ENCODE measurements at regions not wholly inside any gene's neighbourhood (a gene's known extent, or its start where the extent isn't known, plus 50 kb on each side); places are given as distances from the start of the nearest gene placed in this dataset.

DNA sequence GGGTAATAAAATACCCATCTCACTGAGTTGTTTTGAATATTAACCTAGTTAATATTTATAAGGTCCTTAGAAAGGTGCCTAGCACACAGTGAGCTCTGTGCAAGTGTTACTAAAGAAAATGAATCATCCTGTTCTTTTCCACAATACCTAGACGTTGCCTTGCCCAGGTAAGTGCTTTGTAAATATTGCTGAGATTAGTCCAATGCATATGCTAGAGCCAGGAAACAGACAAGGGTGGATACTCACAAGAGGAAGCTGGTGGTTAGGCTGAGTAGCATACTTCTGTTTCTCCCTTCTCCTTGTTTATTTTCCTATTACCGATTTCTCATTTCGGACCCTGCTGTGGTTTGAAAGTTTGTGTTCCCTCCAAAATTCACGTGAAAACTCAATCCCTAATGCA lies 58.1 kb upstream of the BARX2 start (continued):
- TF ChIP-seq, protein P1, sequence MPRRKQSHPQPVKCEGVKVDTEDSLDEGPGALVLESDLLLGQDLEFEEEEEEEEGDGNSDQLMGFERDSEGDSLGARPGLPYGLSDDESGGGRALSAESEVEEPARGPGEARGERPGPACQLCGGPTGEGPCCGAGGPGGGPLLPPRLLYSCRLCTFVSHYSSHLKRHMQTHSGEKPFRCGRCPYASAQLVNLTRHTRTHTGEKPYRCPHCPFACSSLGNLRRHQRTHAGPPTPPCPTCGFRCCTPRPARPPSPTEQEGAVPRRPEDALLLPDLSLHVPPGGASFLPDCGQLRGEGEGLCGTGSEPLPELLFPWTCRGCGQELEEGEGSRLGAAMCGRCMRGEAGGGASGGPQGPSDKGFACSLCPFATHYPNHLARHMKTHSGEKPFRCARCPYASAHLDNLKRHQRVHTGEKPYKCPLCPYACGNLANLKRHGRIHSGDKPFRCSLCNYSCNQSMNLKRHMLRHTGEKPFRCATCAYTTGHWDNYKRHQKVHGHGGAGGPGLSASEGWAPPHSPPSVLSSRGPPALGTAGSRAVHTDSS (CRISPR knock-in tag; conservative IDR thresholded peaks at IDR 0.05): no peak
- no peak for TF ChIP-seq ZNF780A (CRISPR knock-in tag; IDR thresholded peaks at IDR 0.05)
- TF ChIP-seq, protein P2, sequence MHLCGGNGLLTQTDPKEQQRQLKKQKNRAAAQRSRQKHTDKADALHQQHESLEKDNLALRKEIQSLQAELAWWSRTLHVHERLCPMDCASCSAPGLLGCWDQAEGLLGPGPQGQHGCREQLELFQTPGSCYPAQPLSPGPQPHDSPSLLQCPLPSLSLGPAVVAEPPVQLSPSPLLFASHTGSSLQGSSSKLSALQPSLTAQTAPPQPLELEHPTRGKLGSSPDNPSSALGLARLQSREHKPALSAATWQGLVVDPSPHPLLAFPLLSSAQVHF (CRISPR knock-in tag; IDR thresholded peaks at IDR 0.05): no peak
- TF ChIP-seq ZNF337 (CRISPR knock-in tag; IDR thresholded peaks at IDR 0.05; ENCODE audit: borderline replicate concordance, low read depth): no peak
- TF ChIP-seq, protein P3, sequence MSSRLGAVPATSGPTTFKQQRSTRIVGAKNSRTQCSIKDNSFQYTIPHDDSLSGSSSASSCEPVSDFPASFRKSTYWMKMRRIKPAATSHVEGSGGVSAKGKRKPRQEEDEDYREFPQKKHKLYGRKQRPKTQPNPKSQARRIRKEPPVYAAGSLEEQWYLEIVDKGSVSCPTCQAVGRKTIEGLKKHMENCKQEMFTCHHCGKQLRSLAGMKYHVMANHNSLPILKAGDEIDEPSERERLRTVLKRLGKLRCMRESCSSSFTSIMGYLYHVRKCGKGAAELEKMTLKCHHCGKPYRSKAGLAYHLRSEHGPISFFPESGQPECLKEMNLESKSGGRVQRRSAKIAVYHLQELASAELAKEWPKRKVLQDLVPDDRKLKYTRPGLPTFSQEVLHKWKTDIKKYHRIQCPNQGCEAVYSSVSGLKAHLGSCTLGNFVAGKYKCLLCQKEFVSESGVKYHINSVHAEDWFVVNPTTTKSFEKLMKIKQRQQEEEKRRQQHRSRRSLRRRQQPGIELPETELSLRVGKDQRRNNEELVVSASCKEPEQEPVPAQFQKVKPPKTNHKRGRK (CRISPR knock-in tag; IDR thresholded peaks at IDR 0.05): no peak
- TF ChIP-seq, protein P4, sequence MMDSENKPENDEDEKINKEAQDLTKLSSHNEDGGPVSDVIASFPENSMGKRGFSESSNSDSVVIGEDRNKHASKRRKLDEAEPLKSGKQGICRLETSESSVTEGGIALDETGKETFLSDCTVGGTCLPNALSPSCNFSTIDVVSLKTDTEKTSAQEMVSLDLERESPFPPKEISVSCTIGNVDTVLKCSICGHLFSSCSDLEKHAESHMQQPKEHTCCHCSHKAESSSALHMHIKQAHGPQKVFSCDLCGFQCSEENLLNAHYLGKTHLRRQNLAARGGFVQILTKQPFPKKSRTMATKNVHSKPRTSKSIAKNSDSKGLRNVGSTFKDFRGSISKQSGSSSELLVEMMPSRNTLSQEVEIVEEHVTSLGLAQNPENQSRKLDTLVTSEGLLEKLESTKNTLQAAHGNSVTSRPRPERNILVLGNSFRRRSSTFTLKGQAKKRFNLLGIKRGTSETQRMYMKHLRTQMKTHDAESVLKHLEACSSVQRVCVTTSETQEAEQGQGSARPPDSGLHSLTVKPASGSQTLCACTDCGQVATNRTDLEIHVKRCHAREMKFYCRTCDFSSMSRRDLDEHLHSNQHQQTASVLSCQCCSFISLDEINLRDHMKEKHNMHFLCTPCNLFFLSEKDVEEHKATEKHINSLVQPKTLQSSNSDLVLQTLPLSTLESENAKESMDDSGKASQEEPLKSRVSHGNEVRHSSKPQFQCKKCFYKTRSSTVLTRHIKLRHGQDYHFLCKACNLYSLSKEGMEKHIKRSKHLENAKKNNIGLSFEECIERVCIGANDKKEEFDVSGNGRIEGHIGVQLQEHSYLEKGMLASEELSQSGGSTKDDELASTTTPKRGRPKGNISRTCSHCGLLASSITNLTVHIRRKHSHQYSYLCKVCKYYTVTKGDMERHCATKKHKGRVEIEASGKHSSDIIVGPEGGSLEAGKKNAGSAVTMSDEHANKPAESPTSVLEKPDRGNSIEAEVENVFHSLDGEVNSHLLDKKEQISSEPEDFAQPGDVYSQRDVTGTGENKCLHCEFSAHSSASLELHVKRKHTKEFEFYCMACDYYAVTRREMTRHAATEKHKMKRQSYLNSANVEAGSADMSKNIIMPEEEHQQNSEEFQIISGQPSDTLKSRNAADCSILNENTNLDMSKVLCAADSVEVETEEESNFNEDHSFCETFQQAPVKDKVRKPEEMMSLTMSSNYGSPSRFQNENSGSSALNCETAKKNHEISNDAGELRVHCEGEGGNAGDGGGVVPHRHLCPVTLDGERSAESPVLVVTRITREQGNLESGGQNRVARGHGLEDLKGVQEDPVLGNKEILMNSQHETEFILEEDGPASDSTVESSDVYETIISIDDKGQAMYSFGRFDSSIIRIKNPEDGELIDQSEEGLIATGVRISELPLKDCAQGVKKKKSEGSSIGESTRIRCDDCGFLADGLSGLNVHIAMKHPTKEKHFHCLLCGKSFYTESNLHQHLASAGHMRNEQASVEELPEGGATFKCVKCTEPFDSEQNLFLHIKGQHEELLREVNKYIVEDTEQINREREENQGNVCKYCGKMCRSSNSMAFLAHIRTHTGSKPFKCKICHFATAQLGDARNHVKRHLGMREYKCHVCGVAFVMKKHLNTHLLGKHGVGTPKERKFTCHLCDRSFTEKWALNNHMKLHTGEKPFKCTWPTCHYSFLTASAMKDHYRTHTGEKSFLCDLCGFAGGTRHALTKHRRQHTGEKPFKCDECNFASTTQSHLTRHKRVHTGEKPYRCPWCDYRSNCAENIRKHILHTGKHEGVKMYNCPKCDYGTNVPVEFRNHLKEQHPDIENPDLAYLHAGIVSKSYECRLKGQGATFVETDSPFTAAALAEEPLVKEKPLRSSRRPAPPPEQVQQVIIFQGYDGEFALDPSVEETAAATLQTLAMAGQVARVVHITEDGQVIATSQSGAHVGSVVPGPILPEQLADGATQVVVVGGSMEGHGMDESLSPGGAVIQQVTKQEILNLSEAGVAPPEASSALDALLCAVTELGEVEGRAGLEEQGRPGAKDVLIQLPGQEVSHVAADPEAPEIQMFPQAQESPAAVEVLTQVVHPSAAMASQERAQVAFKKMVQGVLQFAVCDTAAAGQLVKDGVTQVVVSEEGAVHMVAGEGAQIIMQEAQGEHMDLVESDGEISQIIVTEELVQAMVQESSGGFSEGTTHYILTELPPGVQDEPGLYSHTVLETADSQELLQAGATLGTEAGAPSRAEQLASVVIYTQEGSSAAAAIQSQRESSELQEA (CRISPR knock-in tag; IDR thresholded peaks at IDR 0.05; ENCODE audit: not compliant biosample characterization): no peak
- TF ChIP-seq FOXA1 (IDR thresholded peaks at IDR 0.05): no peak
- no peak for TF ChIP-seq FOXA1 (CRISPR knock-in tag; IDR thresholded peaks at IDR 0.05)
- TF ChIP-seq ATM (IDR thresholded peaks at IDR 0.05; ENCODE audit: borderline replicate concordance): no peak
- TF ChIP-seq ZNF230 (CRISPR knock-in tag; IDR thresholded peaks at IDR 0.05): no peak
- no peak for TF ChIP-seq ATAD3A (CRISPR knock-in tag; IDR thresholded peaks at IDR 0.05)
- TF ChIP-seq, protein P5, sequence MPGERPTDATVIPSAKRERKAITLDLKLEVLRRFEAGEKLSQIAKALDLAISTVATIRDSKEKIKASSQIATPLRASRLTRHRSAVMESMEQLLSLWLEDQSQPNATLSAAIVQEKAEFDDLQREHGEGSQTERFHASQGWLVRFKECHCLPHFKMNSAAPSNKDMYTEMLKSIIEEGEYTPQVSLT (CRISPR knock-in tag; IDR thresholded peaks at IDR 0.05; ENCODE audit: borderline replicate concordance, low read depth): no peak
- TF ChIP-seq, protein P6, sequence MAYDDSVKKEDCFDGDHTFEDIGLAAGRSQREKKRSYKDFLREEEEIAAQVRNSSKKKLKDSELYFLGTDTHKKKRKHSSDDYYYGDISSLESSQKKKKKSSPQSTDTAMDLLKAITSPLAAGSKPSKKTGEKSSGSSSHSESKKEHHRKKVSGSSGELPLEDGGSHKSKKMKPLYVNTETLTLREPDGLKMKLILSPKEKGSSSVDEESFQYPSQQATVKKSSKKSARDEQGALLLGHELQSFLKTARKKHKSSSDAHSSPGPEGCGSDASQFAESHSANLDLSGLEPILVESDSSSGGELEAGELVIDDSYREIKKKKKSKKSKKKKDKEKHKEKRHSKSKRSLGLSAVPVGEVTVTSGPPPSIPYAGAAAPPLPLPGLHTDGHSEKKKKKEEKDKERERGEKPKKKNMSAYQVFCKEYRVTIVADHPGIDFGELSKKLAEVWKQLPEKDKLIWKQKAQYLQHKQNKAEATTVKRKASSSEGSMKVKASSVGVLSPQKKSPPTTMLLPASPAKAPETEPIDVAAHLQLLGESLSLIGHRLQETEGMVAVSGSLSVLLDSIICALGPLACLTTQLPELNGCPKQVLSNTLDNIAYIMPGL (CRISPR knock-in tag; IDR thresholded peaks at IDR 0.05; ENCODE audit: borderline replicate concordance in 1 of 2, low read depth in 1 of 2): no peak
- no peak for TF ChIP-seq CAMTA2 (CRISPR knock-in tag; IDR thresholded peaks at IDR 0.05; ENCODE audit: borderline replicate concordance)

All from HepG2 (cell line).